HG03159 (cell line): ENCODE measurements at regions not wholly inside any gene's neighbourhood (a gene's known extent, or its start where the extent isn't known, plus 50 kb on each side); places are given as distances from the start of the nearest gene placed in this dataset.
"Not testable (repeated sequence)": the region's sequence is repeated elsewhere in the genome, so short reads cannot be mapped to it uniquely, and the experiment has no call there.

Experiments used
- ATAC-seq: cut with Tn5 transposase; IDR thresholded peaks from one replicate; pipeline ENCODE4 v1.9.1; 2021; ENCODE audit warnings: mild to moderate bottlenecking, moderate library complexity; ENCODE audit not compliant: unreplicated experiment

- no peak for ATAC-seq
Measured at GRCh38 chr4:111921714-111922113, 223.5 kb upstream of the FAM241A start.

- no peak for ATAC-seq
Measured at GRCh38 chr4:111923786-111924185, 221.5 kb upstream of the FAM241A start.

GRCh38 chr4:111924696-111925095, 220.6 kb upstream of the FAM241A start:
- ATAC-seq: no peak

GRCh38 chr4:111930659-111931058, 214.6 kb upstream of the FAM241A start:
- peak; percentile 100 for ATAC-seq

GRCh38 chr4:111933703-111934102, 211.6 kb upstream of the FAM241A start:
- ATAC-seq: no peak

GRCh38 chr4:111934314-111934713, 210.9 kb upstream of the FAM241A start:
- no peak for ATAC-seq

GRCh38 chr4:111937368-111937767, 207.9 kb upstream of the FAM241A start:
- peak; percentile 85 for ATAC-seq

- ATAC-seq: no peak
Measured at GRCh38 chr4:111941957-111942356, 203.3 kb upstream of the FAM241A start.

- peak; percentile 96 for ATAC-seq
Measured at GRCh38 chr4:111943796-111944203, 201.5 kb upstream of the FAM241A start.

- ATAC-seq: no peak
Measured at GRCh38 chr4:111945014-111945413, 200.2 kb upstream of the FAM241A start.

GRCh38 chr4:111946800-111947199, 198.5 kb upstream of the FAM241A start:
- ATAC-seq: no peak

- ATAC-seq: no peak
Measured at GRCh38 chr4:111952688-111953087, 192.6 kb upstream of the FAM241A start.

- no peak for ATAC-seq
Measured at GRCh38 chr4:111954550-111954949, 190.7 kb upstream of the FAM241A start.

- no peak for ATAC-seq
Measured at GRCh38 chr4:111955001-111955400, 190.3 kb upstream of the FAM241A start.

GRCh38 chr4:111957116-111957515, 188.1 kb upstream of the FAM241A start:
- no peak for ATAC-seq

GRCh38 chr4:111957997-111958396, 187.3 kb upstream of the FAM241A start:
- no peak for ATAC-seq

GRCh38 chr4:111959222-111959621, 186.0 kb upstream of the FAM241A start:
- ATAC-seq: no peak

GRCh38 chr4:111960241-111960667, 185.0 kb upstream of the FAM241A start:
- peak; percentile 94 for ATAC-seq

GRCh38 chr4:111961026-111961425, 184.2 kb upstream of the FAM241A start:
- not testable (repeated sequence) for ATAC-seq

- ATAC-seq: no peak
Measured at GRCh38 chr4:111961809-111962208, 183.4 kb upstream of the FAM241A start.

GRCh38 chr4:111963158-111963700, 182.0 kb upstream of the FAM241A start:
- peak; percentile 34 for ATAC-seq

GRCh38 chr4:111977419-111977965, 167.8 kb upstream of the FAM241A start:
- no peak for ATAC-seq

- no peak for ATAC-seq
Measured at GRCh38 chr4:111979921-111980320, 165.3 kb upstream of the FAM241A start.
